ENCODE measurements at regions not wholly inside any gene's neighbourhood (a gene's known extent, or its start where the extent isn't known, plus 50 kb on each side); places are given as distances from the start of the nearest gene placed in this dataset.

- no peak for DNase-seq (ENCODE audit: low read depth)
Measured at GRCh38 chr4:134019657-134020056, 181.9 kb downstream of the PABPC4L start.

GRCh38 chr4:134018846-134019245 is 182.7 kb downstream of the PABPC4L start:
- peak; percentile 31 for DNase-seq (ENCODE audit: low read depth)

GRCh38 chr4:134001057-134001456 is 200.5 kb downstream of the PABPC4L start:
- DNase-seq (ENCODE audit: low read depth), result peak; percentile 75

- DNase-seq (ENCODE audit: low read depth), result peak; percentile 83
Measured at GRCh38 chr4:133997436-133997835, 204.2 kb downstream of the PABPC4L start.

GRCh38 chr4:133996431-133997121 is 205.0 kb downstream of the PABPC4L start:
- no peak for DNase-seq (ENCODE audit: low read depth)

- DNase-seq (ENCODE audit: low read depth), result no peak
Measured at GRCh38 chr4:133995243-133995960, 206.2 kb downstream of the PABPC4L start.

- peak; percentile 70 for DNase-seq (ENCODE audit: low read depth)
Measured at GRCh38 chr4:133982533-133983224, 218.9 kb downstream of the PABPC4L start.

- no peak for DNase-seq (ENCODE audit: low read depth)
Measured at GRCh38 chr4:133981327-133981726, 220.3 kb downstream of the PABPC4L start.

- no peak for DNase-seq (ENCODE audit: low read depth)
Measured at GRCh38 chr4:133972586-133972985, 229.0 kb downstream of the PABPC4L start.

- DNase-seq (ENCODE audit: low read depth), result peak; percentile 58
Measured at GRCh38 chr4:133969202-133969848, 232.3 kb downstream of the PABPC4L start.

- DNase-seq (ENCODE audit: low read depth), result no peak
Measured at GRCh38 chr4:133968174-133968573, 233.4 kb downstream of the PABPC4L start.

- DNase-seq (ENCODE audit: low read depth), result no peak
Measured at GRCh38 chr4:133960975-133961374, 240.6 kb downstream of the PABPC4L start.

GRCh38 chr4:133943081-133943480 is 258.5 kb downstream of the PABPC4L start:
- no peak for DNase-seq (ENCODE audit: low read depth)

GRCh38 chr4:133938061-133938460 is 263.5 kb downstream of the PABPC4L start:
- peak; percentile 43 for DNase-seq (ENCODE audit: low read depth)

GRCh38 chr4:133929531-133930239 is 271.9 kb downstream of the PABPC4L start:
- DNase-seq (ENCODE audit: low read depth), result peak; percentile 15

- DNase-seq (ENCODE audit: low read depth), result peak; percentile 4
Measured at GRCh38 chr4:133921280-133922195, 280.1 kb downstream of the PABPC4L start.

- no peak for DNase-seq (ENCODE audit: low read depth)
Measured at GRCh38 chr4:133920236-133920635, 281.4 kb downstream of the PABPC4L start.

GRCh38 chr4:133910165-133910564 is 291.4 kb downstream of the PABPC4L start:
- no peak for DNase-seq (ENCODE audit: low read depth)

GRCh38 chr4:133903029-133903428 is 298.6 kb downstream of the PABPC4L start:
- DNase-seq (ENCODE audit: low read depth), result no peak

GRCh38 chr4:133891011-133891410 is 310.6 kb downstream of the PABPC4L start:
- DNase-seq (ENCODE audit: low read depth), result no peak

GRCh38 chr4:133887723-133888122 is 313.9 kb downstream of the PABPC4L start:
- DNase-seq (ENCODE audit: low read depth), result no peak
